NCI-H146 treated with DMSO at 0.1 percent for 48 hours (cell line): ENCODE measurements at regions not wholly inside any gene's neighbourhood (a gene's known extent, or its start where the extent isn't known, plus 50 kb on each side); places are given as distances from the start of the nearest gene placed in this dataset.

Experiments used
- DNase-seq: peaks from one replicate; lab custom pipeline; 2025; ENCODE audit not compliant: unreplicated experiment; lab: John Stamatoyannopoulos, UW

DNA sequence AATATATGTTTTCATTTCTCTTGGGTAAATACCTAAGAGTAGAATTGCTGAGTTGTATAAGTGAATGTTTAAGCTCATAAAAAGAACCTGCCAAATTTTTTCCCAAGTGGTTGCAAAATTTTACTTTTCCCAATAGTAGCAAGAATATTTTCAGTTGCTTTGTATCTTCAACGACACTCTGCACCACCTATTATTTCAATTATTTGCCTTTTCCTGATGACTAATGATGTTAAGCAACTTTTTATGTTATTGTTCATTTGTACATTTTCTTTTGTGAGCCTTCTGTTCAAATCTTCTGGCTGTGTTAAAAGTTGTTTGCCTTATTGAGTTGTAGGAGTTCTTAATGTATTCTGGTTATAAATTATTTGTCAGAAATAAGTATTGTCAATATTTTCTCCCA lies 299.1 kb upstream of the NRIP1 start:
- DNase-seq: no peak

DNA sequence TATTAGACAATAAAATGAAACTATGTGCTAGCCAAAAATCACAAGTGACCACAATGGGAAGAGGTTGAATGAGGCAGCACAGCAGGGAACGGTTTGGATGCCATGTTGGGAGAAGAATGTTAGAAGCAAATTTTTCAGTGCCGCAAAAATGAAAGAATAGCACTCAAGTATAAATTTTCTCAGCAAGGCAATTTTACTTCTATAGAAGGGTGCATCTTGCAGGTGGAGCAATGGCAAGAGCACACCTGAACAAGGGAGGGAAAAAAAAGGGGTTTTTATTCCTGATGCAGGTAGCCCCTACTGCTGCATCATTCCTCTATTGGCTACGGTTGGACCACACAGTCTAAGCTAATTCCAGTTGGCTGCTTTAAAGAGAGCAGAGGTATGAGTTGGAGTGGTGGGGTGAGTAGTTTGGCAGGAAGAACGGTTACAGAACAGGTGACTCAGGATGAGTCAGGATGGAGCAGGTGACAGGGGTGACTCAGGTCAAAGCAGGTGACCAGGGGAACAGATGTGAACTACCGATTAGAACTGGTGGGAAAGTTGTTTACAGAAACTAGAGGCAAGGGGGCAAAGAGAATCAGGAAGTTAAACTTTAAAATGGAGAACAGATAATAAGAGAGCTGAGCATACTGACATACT lies 301.1 kb upstream of the NRIP1 start:
- no peak for DNase-seq

DNA sequence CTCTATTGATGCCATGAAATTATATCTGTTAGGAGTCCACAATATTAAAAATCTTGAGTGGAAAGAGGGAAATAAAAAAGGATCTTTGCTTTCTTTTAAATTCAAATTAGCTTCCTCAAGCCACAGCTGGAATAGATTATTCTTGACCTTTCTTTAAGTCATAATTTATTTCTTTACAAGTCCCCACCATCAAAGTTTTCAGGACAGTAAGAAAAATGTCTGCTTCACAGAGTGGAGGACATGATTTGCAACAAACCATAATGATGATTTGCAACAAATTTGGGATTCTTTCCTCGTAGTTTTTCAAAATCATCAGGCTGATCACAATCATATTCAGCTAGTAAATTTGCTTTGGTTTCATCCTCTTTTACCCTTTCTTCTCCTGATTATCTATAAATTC lies 301.8 kb upstream of the NRIP1 start:
- no peak for DNase-seq

DNA sequence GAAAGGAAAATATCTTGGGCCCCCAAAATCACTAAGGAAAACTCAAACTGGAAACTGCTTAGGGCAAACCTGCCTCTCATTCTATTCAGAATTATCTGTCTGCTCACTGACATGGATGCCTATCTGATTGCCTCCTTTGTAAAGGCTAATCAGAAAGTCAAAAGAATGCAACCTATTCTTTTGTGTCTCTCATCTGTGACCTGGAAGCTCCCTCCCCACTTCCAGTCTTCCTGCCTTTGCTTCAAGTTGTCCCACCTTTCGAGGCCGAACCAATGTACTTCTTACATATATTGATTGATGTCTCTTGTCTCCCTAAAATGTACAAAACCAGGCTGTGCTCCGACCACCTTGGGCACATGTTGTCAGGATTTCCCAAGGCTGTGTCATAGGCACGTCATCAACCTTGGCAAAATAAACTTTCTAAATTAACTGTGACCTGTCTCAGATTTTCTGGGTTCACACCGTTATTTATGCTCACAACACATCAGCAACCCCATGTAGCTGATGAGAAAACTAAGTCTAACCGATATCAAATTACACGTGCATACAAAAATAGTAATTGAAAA lies 302.3 kb upstream of the NRIP1 start:
- no peak for DNase-seq

DNA sequence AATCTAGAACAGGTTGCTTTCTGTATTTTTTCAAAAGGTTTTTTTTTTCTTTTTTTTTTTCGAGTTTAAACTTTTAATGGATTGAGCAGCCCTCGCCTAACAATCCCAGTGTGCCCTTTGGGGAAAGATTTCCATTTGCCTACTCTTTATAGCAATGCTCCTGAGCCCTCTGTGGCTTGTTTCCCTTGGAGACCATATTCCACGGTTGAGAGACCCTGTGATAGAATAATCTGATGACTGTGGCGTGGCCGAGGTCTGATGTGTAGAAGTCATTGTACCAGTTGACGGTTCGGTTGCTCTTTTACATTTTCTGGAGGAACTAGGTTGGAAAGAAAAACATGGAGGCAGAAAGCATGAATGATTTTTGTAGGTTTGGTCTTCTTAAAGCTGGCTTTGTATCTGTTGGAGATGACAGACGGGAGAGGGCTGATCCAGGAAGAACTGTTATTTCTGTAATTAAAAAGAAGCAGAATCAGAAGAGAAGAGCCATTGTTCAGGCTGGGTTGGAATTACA lies 305.7 kb upstream of the NRIP1 start:
- no peak for DNase-seq

DNA sequence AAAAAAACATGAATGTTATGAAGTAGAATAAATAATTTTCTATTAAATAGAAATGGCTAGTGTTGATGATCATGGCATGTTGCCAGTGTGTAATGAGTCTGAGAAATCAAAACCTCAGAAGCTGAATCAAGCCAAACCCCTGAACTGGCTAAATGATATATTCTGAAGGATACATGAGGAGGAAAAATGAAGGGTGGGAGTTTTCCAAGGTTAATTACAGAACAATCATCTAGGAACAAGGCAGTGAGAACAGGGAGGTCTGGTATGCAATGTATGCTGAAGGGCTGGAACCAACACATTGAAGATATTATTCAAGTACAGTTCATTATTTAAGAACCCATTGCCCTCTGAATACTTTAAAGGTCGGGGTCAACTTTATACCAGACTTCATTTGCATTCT lies 309.1 kb upstream of the NRIP1 start:
- no peak for DNase-seq

DNA sequence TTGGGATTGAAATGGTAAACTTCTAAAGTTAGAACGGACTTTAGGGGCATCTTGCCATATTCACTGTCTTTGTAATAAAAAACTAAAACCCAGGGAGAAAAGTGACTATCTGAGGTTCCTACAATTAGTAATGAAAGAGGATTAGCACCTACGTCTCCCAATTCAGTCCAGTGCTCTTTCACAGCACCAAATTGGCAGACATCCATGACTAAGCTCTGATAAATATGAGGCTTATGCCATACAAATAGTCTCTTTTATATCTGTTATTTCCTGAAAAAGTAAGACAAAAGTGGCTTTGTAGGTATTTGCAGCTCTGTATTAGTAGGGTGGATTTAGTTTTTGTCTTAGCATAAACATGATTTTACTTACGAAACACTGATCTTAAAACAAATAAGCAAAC lies 315.0 kb upstream of the NRIP1 start:
- no peak for DNase-seq

DNA sequence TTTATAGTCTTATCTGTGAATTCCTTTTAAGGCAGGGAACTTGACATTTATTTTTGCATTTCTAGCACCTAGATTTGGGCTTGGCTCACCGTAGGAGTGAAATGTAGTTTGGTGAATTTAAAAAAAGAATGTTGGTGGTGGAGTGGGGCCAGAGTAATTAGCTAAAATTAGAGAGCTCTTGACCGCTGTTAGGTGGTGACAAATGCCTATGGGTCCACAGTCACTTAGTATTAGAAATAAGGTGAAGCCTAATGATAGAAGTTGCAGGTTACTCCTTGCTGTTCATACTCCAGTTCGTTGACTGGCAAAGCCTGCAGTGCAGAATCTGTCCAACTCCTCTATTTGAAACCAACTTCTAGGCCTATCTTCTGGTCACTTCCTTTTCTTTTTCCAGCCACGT lies 318.8 kb upstream of the NRIP1 start:
- DNase-seq: no peak

DNA sequence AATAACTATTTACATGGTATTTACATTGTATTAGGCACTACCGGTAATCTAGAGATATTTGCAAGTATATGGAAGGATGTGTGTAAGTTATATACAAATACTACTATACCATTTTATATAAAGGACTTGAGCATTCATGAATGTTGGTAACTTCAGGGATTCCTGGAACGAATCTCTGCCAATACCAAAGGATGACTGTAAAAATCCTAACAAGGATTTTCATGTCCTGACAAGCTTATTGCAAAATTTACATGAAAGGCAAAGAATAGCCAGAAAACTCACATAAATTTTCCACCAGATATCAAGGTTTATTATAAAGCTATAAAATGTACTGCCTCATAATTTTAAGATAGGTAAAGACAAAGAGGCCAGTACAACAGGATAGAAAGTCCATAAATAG lies 325.2 kb upstream of the NRIP1 start:
- no peak for DNase-seq

DNA sequence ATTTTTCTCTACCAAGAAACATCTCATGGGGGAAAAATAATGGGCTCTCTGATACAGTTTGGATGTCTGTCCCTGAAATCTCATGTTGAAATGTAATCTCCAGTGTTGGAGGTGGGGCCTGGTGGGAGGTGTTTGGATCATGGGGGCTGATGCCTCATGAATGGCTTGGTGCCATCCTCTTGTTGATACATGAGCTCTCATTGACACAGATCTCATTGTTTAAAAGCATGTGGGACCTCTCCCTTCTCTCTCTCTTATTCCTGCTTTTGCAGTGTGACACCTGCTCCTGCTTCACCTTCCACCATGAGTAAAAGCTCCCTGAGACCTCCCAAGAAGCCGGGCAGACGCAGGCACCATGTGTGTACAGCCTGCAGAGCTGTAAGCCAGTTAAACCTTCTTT lies 332.5 kb upstream of the NRIP1 start:
- DNase-seq: no peak

DNA sequence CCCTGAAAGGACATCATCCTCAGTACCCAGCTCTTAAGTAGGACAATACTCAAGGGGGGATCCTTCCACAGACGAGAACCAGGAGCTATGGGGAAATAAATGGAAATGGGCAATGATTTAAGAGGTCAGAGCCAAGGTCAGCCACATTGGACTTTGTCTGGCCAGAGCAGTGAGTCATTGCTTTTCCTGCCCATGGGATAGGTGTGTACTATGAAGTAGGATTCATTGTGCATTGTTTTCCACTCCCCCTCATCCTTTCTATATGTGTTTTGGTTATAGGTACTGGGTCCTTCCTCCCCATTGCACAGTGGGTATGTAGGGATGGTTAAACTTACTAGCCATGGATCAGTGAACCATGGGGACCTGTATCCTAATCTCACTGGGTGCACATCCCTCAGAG lies 328.9 kb upstream of the USP25 start:
- DNase-seq: no peak

DNA sequence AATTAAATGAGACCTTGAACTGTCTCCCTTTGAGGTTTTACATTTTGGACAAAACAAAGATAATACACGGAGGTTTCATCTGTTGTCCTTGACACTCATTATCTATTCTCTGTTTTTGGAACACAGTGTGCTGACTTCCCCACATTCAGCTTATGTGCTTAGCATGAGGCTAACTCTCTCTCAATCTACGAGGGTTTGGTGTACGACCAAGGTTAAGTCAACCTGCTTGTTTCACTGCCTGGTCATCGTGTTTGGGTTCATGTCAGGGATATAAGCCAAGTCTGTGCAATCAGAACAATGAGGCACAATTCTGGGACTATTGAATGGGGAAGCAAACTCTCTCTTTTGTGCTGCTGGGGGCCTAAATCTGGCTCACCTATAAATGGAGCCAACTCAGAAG lies 328.5 kb upstream of the USP25 start:
- no peak for DNase-seq

DNA sequence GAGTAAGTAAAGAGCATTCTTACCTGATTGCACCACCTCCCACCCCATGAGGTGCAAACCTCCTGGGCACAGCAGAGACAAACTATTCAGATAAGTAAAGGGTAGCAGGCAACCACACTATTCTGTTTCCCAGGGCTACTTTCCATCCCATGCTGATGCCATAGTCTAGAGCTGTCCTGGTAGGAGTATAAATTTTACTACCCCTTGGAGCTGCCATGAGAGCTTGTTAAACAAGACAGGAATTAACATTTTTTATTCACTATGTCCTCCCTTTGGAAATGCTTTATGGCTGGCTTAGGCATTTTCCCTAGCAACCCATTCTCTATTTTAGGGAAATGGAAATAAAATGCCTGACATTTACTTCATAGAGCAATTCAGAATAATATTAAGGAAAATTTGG lies 324.6 kb upstream of the USP25 start:
- no peak for DNase-seq

DNA sequence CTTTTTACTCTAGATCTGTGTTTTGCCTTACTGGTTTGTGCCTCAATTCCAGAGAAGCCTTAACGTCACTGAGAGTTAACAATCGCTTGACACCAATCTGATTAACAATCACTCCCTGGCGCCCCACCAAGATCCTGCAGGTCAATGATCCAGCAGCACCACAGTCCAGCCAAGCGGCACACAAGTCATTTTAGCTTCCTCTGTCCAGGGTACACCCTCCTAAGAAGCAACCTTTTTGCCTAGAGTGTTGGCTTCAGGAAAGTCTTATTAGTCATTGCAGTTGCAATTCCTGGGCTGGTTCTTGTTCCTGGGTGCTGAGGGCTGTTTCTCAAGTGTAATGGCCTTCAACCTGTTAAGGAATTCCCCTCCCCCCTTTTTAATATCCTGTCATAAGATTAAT lies 323.0 kb upstream of the USP25 start:
- no peak for DNase-seq

DNA sequence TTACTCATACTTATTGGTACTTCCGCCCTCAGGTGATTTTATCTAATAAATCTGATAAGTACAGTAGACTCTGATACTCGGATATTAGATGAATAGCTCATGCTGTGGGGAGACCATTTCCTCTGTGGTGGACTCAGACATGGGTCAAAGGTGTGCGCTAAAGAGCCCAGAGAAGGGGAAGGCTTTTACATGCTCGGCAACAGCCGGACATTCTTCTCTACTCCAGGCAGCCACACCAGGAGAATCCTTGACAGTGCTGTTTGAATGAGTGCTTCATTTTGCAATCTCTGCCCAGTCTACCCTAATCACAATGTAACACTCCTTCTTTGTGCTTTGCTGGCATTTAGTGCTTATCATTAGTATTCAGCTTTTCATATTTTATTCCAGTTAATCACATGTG lies 322.2 kb upstream of the USP25 start:
- no peak for DNase-seq

DNA sequence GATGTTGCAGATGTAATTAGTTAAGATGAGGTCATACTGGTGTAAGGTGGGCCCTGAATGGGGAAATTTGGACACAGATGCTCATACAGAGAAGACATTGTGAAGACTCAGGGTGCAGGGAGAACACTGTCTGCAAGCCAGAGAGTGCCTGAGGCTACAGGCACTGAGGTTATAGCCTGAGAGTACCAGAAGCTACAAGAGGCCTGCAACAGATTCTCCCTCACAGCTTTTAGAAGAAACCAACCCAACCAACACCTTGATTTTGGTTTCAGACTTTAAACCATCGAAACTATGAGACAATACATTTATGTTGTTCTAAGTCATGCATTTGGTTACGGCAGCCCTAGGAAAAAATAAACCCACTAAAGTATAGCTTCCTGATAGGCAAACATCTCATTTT lies 321.7 kb upstream of the USP25 start:
- no peak for DNase-seq

DNA sequence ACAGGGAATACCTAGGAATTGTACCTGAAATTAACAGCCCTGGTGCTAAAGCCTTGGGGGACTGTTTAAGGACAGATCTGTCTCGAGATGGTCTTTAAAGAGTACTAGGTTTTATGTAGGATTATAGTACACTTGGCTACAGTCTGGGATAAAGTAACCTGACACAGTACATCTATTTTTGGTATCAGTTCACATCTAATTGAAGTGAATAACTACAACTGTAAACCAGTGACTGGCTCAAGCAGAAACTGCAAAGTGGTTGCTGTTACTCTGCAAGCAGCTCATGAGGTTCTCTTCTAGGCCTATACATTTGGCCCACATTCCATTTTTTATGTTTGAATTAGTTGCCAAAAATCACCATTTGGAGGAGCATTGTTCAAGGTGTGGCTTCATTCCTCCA lies 320.8 kb upstream of the USP25 start:
- no peak for DNase-seq

DNA sequence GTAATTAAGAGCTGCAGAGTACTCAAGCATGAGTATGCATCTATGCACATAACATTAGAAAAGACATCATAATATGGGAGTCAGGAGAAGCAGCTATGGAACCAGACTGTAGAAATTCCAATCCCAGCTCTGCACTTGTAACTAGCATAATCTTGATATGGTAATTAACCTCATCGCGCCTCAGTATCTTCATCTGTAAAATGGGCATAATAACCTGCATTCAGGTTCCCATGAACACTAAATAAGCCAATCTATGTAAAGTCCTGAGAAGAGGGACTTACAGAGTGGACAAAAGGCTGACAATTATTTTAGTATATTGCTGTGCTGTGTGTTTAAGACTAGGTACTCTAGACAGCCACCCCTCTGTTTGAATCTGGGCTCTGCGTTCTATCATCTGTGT lies 318.9 kb upstream of the USP25 start:
- no peak for DNase-seq

DNA sequence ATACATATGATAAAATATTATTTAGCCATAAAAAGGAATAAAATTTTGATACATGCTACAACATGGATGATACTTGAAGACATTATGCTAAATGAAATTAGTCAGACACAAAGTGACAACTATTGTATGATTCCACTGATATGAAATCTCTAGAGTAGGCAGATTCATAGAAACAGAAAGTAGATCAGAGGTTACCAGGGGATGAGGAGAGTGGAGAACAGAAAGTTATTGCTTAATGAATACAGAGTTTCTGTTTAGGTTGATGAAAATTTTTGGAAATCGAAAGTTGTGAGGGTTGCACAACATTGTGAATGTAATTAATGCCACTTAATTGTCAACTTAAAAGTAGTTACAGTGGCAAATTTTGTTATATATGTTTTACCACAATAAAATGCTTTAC lies 315.7 kb upstream of the USP25 start:
- no peak for DNase-seq

DNA sequence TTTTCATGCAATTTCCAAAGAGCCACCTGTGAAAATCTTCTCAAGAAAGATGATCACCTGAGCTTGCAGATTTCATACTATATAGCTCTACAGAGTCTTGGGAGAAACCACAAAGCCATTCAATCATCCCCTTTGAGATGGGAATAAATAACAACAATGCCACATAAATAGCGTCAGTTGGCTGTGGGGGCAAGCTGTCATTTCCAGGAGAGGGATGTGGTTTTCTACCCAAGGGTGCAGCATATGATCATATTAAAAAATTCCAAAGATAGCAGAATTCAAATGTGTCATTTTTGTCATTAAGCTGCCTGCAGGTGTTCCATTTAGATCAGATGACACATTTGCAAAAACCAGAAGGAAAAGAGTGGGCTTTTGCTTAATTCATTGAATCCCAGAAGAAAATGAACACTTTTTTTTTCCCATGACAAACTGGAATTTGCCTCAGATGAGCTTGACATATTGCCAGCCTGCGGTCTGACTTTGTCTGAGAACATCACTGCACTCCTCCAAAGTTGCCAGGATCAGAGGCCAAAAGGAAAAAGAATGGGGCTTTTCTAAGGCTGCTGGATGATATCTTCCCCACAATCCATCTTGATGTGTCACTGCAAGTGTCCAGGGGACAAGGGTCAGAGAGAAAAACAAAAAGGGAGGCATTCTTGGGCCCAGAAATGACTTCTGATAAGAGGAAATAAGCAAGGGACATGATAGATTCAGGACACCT lies 314.1 kb upstream of the USP25 start:
- DNase-seq: no peak

DNA sequence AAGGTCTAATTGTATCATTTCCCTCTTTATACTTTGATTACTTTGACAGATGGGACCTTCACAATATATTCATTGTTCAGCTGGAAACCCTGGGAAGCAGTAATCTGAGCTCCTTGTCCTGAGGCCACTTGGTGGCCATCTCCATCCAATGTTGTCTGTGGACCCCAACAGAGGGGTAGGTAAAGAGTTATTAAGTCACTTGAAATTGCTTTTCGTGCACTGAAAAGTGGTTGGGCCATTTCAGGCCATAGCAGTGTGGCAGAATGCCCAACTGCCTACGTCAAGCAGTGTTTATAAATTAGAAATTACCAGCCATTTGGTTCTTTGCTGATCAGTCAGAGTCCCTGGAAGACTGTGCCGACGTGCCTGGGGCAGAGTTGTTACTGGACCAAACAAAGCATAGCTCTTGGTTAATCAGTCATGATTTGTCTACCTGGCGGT lies 308.3 kb upstream of the USP25 start:
- no peak for DNase-seq

DNA sequence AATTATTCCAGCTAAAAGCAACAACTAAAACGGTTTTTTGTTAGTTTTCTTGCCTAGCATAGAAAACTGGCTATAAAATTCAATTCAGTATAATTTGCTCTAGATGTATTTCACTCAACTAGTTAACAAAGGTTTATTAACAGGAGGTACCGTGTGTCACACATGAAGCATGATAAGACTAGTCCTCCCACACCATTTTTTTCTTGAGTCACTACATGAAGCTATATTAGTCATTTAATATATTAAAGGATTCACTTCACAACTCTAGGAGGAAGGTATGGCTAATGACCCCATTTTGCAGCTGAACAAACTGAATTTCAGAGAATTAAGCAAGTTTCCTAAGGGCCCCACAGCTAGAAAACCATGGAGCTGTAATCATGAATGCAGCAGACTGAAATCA lies 307.8 kb upstream of the USP25 start:
- no peak for DNase-seq

DNA sequence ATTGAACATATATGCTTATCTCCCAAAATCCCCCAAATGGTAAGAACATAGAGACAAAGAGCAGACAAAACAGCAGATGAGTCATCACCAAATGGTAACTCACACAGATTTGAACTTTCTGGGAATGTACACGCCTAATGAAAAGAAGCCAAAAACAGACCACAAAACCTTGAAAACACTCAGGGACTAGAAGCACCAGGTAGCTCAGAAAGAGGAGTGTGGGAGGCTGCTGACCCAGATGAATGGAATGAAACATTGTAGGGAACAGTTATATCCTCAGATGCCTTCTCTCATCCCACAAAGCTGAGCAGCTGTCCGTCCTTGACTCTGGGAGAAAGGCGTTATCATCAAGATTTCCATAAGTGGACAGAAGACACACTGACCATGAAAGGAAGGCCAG lies 307.0 kb upstream of the USP25 start:
- no peak for DNase-seq
